GM12875 (cell line): ENCODE measurements at regions not wholly inside any gene's neighbourhood (a gene's known extent, or its start where the extent isn't known, plus 50 kb on each side); places are given as distances from the start of the nearest gene placed in this dataset.

ENCODE experiments used
- H3K4me3 ChIP-seq: one replicate; pipeline ENCODE4 v1.5.1; 2011; ENCODE audit warnings: low read depth, low read length, control low read depth
- CTCF ChIP-seq: IDR thresholded peaks from 2 replicates; pipeline ENCODE4 v1.5.1; 2011; ENCODE audit warnings: low read depth, mild to moderate bottlenecking, control low read depth, inconsistent platforms, low read length, moderate library complexity, borderline replicate concordance; ENCODE audit not compliant: insufficient read depth

DNA sequence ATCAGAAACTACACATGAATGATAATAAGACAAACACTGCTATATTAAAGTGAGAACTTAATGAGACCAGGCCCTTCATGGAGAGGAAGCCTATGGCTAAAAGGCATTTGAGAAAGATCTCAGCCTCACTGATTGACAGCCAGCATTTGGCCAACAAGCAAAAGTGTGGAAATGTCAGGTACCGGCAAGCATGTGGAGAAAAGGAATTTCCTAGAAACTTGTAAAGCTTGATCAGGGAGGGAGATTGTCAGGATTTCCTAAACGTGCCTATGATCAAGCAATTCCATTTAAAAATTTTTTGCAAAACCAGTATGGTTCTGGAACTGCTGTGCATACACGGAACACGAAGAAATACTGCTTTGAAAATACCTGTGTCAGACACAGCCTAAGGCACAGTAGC is 220.3 kb upstream of the ATP10A start:
- TF ChIP-seq CTCF, result no peak
- no peak overlapping the region for H3K4me3 ChIP-seq

DNA sequence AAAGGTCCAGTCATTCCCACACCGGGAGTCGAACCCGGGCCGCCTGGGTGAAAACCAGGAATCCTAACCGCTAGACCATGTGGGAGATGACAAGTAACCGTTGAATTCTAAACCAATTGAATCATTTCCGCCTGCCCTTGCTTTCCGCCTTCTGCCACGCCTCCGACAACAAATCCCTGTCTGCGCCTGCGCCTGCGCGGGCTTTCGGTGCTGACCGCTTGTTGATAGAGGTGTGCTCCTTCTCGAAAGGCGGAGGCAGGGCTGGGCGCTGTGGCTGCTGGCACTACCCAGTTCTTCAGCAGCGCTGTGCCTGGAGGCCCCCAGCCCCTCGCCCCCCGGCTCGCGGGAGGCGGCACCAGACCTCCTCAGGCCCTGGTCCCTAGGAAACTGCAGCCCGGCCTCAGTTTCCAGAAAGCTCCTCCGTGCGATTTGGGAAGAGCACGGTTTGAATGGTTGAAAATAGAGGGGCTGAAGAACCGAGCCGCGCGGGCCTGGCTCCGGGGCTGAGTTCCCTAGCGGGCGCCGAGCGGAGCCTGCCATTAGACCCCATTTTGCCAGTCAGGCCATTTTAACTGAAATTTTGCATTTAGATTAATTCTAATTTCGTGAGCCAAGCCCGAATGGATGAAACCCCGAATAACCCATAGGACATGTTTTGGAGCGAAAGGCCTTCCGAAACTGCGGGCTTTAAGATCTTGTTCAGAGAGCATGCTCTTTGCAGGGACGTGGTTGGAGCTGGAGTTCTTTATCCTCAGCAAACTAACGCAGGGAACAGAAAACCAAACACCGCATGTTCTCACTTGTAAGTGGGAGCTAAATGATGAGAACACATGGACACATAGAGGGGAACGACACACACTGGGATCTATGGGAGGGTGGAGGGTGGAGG is 219.3 kb upstream of the ATP10A start:
- no peak overlapping the region for H3K4me3 ChIP-seq
- TF ChIP-seq CTCF, result no peak

DNA sequence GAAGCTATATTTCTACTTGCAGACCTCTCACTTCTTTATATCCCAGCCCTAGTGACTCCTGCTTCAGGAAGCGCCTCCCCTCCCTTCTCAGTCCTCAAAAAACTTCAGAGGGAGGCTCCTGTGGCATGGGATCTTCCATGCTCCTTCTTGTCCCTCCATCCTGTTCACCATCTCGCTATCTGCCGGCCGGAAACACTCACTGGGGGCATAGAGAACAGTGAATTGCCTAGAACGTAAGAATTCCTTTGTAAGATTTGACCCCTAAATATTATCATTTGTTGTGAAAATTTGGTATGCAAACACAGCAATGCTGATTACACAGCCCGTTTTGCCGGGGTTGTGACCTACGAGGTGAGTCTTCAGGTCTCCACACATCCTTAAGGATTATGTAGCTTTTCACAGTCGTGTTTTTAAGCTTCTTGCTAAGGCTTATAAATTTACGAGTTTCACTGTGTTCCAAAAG is 218.7 kb upstream of the ATP10A start:
- no peak overlapping the region for H3K4me3 ChIP-seq
- no peak for TF ChIP-seq CTCF

DNA sequence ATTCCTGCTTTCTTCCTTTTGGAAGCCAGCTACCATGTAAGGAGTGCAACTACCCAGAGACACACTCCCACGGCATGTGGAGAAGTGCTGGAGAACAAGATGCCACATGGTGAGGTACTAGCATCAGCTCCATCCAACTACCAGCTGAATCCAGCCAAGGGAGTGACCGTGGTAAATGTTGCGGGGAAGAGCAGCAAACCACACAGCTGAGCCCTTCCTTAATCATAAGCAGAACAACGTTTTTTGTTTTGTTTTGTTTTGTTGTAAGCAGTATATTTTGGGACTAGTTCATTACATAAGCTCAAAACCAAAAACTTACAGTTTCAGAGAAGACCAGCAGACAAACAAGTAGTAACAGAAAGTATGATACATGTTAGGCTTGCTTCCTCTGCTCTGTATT is 212.6 kb upstream of the ATP10A start:
- no peak overlapping the region for H3K4me3 ChIP-seq
- TF ChIP-seq CTCF, result no peak

DNA sequence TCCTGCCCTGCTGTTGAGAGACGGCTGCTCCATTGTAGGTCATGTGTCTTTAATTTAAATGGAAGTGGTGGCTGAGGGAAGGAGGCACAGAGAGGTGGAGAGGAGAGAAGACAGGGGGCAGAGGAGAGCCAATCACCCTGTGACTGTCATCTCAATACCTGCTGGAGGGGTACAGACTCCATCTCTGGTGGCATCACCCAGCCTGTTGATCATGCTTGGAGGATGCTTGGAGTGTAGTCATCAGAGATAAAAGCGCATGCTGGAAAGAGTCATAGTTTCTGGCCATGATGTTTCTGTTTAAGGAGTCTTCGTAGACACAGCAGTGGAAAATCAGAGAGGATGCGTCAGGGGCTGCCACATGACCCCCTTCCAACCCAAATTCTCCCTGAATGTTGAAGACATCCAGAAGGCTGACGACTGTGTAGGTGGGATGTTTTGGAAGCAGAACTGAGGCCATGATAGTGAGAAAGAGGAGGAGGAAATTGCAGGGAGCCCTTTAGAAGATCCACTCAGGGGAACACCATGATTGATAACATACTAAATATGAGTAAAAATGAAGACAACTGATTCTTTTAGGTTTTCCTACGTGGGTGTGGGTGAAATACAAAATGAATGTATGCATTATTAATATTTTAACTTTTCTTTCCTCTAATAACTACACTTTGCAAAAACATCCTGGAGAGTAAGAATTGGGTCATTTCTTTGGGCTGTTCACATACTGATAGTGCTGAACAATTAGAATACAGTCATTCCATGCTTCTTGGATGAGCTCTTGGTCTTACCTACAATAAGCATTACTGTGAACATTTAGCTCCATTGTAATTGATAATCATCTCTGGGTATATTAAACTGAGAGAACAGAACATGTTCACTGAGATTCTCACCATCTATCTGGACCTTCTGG is 210.6 kb upstream of the ATP10A start:
- no peak for TF ChIP-seq CTCF
- no peak overlapping the region for H3K4me3 ChIP-seq

DNA sequence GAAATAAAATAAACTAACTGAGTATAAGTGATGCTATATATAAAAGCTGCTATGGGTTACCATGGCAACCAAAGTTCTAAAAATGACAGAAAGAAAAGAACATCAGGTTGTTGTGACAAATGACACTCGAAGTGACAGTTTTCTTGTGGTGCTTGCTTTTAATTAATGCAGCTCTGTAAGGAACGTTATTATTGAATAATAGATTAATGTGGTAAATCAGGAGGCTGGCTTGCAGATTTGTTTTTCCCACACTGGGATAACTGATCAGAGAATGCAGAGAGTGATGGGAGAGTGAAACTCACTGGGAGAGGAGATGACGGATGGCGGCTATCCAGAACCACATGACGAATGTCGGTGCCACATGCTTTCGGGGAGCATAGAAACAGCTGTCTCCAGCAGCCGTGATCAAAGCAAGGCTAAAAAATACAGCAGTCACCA is 207.0 kb upstream of the ATP10A start:
- no peak overlapping the region for H3K4me3 ChIP-seq
- no peak for TF ChIP-seq CTCF
